Fibroblast of skin of scalp (primary cell): ENCODE measurements at regions not wholly inside any gene's neighbourhood (a gene's known extent, or its start where the extent isn't known, plus 50 kb on each side); places are given as distances from the start of the nearest gene placed in this dataset.

Experiments used
- DNase-seq: peaks from one replicate; pipeline ENCODE4 v3.0.0-alpha.2; 2013

DNA sequence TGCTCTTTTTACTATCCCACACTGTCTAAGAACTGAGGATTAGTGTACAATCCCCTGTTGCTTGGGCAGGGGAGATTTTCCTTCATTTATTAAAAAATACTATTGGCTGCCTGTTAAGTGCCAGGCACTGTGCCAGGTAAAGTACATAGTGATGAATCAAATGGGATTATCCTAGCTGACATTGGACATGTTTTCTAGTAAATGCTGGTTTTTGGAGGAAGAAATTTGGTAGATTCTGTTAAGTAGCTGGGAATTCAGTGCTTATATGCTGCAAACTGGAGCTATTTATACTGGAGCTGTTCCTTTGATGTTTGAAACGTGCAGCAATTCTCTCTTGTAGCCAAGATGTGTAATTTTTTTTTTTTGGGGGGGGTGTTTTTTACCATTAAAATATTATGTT is 299.6 kb downstream of the EMP1 start:
- no peak for DNase-seq

DNA sequence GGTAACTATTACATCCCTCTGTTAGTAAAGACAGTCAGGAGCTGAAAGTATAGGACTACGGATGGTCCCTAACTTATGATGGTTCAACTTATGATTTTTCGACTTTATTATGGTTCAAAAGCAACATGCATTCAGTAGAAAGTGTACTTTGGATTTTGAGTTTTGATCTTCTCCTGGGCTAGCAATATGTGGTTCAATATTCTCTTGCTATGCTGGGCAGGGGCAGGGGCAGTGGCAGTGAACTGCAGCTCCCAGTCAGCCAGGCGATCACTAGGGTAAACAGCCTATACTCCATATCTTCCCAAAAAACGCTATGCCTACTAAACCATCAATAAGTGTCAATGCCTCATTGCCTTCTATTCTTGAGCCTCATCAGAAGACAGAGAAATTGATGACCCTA is 292.7 kb downstream of the EMP1 start:
- DNase-seq = no peak

DNA sequence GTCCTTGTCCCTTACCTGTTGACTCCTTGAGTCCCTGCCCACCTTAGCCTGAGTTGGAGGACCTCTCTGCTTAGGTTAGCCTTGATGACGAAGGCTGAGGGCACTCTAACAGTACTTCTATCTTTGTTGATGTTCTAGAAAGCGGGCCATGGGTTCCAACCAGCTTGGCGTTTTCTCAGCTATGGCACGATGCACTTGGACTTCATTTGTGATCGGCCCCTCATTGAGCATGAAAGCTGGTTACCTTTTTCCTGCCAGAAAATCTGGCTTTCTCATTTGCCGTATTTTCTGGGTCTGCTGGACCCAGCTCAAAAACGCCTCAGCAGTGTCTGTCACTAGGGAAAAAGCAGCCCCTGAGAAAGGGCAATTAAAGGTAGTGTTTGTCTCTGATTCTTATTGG is 290.8 kb downstream of the EMP1 start:
- DNase-seq = no peak

GRCh38 chr12:13486794-13487193 is 290.3 kb downstream of the EMP1 start:
- DNase-seq = no peak

GRCh38 chr12:13478650-13479181 is 282.2 kb downstream of the EMP1 start:
- DNase-seq = no peak

- DNase-seq = no peak
These were observed 277.9 kb downstream of the EMP1 start for GRCh38 chr12:13474381-13474780.

DNA sequence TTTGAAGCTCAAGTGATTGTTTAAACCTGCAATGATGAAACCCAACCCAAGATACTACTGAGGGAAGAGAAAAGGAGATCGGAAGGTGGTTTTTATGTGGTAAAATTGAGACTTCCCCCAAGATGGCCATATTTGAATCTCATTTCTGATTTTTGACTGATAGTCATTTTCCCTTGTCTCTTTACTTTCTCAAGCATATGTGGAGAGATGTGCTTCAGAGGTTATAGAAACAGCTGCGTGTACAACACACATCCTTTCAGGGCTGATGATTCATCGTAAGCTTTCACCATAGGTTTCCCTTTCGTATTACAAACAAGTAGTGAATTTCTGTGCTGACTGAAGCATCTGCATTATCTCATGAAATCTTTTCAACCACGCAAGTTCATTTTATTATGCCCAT is 276.2 kb downstream of the EMP1 start:
- DNase-seq = peak; percentile 60

- no peak for DNase-seq
These were observed 274.9 kb downstream of the EMP1 start for GRCh38 chr12:13471471-13471870.

GRCh38 chr12:13465635-13466034 is 269.1 kb downstream of the EMP1 start:
- peak; percentile 28 for DNase-seq

- DNase-seq = no peak
These were observed 266.7 kb downstream of the EMP1 start for GRCh38 chr12:13463189-13463588.

DNA sequence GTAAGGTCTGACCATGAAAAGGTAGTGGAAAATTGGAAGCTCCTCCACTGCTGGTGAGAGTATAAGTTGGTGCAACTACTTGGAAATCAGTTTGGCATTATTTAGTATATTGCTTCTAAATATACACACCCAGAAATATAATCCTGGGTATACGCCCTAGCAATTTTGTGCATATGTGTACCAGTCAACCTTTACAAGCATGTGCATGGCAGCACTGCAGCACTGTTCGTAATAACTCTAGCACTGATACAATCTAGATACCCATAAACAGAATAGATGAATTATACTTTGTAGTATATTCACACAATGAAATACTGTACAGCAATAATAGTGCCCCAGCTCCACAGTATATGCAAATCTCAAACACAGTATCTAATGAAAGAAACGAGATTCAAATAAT is 265.9 kb downstream of the EMP1 start:
- DNase-seq = no peak

GRCh38 chr12:13455778-13456144 is 259.2 kb downstream of the EMP1 start:
- DNase-seq = no peak

- DNase-seq = no peak
These were observed 258.7 kb downstream of the EMP1 start for GRCh38 chr12:13454991-13455777.

- DNase-seq = no peak
These were observed 256.5 kb downstream of the EMP1 start for GRCh38 chr12:13452955-13453570.

DNA sequence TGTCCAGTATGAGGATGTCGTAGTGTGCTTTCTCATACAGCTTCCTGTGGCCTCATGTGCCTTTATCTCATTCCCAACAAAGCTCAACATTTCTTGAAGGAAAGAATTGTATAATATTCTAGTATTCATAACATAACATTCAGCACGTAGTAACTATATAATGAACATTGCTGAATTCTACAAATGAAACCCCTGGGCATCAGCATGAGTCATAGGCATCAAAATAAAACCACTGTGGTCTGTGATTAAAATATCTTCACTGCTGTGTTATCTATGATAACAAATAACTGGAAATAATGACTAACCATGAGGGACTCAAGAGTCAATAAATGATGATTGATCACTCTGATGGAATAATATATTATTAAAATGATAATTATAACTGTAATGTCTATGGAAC is 255.2 kb downstream of the EMP1 start:
- DNase-seq = peak; percentile 49

DNA sequence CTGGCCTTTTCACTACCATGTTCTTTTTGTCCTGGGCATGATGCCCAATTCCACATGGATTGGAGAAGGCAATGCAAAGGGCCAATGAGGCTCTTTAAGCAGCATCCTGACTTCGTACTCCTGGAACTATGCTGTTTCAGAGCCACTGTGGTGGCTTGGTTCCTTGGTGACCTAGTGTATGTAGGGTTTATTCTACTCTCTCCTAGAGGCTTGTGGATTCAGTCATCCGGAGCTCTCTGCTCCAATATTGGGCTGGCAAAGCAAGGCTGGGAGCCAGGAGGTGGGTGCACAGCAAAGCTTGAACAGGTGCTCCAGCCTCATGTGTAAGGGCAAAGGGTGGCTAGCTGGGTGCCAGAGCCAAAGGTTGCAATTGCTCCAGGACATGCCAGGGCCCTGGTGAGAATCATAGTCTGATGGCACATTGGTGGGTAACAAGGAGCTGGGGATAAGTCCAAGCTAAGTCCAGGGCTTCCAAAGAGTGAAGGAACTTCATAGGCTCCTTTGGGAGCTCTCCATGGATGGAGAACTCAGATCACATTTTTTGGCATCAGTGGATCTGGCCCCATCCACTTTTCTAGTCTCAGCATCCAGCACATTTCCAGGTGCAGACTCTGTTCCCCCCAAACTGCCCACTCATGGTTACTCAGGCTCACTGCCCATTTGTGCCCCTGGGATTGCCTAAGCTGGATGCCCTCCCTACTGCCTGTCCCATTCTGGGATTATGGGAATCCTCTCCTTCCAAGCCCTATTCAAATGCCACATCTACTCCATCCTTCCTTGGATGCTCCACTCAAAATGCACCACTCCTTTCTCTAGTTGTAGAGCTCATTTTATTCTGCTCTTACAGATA is 253.9 kb downstream of the EMP1 start:
- DNase-seq = no peak

GRCh38 chr12:13444076-13444475 is 247.6 kb downstream of the EMP1 start:
- no peak for DNase-seq

DNA sequence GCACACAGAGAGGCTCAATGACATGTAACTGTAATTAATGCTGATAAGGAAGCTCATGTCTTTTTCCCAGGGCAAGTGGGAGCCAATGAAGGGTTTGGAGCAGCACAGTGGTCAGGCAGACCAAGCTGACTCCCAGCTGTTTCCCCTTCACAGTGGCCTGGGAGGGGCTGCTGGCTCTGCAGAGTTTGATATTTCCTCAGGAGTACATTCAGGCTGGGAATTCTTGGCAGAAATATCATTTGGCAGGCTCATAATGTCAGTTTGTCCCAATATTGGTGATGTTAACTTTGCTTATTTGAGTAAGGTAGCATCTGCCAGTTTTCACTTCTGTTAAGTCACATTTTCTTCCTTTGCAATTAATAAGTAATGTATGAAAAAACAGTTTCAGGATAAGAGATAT is 247.0 kb downstream of the EMP1 start:
- no peak for DNase-seq

DNA sequence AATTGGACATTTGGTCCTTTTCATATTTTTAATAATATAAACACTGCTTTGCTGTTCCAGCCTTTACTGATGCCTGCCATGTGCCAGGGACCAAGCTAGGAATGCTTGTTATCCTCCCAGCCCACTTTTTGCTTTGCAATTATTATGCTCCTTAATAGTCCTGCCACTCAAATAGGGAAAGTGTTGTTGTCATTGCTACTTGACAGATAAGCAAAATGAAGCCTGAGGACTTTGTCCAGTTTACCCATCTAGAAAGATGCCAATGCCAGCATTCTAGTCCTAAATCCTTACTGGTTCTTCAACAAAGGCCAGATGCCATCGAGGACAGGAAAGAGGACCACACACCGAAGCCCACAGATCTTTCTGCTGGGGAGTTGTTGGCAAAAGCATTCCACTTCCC is 246.5 kb downstream of the EMP1 start:
- DNase-seq = no peak

DNA sequence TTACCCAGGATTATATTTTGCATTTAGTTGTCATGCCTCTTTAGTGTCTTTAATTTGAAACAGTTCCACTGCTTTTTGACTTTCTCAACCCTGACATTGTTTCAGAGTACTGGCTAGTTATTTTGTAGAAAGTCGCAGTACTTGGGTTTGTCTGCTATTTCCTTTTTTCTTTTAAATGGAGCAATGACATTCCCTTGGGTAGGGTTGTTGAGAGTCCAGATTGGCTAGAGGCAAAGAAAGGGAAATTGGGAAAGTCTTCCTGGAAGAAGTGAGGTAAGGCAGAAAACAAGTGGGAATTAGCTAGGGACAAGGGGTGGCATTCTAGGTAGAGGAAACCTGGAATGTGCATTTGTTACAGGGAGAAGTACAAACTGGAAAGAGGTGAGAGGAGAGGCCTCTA is 245.9 kb downstream of the EMP1 start:
- DNase-seq = no peak

DNA sequence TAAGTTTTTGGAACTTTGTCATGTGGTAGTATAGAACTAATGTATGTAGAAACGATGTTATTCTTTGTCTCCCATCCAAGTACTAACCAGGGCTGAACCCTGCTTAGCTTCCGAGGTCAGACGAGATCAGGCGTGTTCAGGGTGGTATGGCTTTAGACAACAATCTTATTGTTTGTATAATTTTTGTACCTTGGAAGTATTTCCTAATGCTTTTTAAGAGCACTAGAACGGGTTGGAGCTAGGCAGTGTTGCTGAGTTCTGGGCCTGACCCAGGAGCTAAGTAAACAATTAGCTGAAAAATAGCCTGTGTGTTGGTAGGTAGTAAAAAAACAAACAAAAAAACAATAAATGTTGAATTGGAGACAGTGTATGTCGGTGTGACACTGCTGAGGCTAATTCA is 244.3 kb downstream of the EMP1 start:
- DNase-seq = no peak

DNA sequence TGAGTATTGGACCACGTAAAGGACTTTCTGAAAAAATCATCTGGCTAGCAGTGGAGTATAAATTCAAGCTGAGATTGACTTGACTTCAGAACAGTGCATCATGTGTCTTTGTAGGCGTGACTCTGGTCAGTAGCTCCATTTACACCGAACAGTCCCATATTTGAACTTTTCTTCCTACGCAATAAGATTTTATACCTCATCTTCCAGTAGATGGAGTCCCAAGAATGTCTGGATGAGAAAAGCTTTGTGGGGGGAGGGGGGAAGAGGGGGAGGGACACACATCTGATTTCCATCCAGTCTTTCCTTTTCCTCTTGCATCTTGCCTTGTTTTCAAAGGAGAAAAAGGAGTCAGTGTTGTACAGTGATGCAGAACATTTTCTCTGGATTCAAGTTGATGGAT is 241.0 kb downstream of the EMP1 start:
- no peak for DNase-seq

- DNase-seq = peak; percentile 80
These were observed 240.3 kb downstream of the EMP1 start for GRCh38 chr12:13436696-13437391.
